ENCODE measurements at regions not wholly inside any gene's neighbourhood (a gene's known extent, or its start where the extent isn't known, plus 50 kb on each side); places are given as distances from the start of the nearest gene placed in this dataset.
"Not testable (repeated sequence)": the region's sequence is repeated elsewhere in the genome, so short reads cannot be mapped to it uniquely, and the experiment has no call there.

GRCh38 chr11:112697391-112698178 is 263.6 kb upstream of the NCAM1 start:
- intact Hi-C loops (cut with DNase I): no loop called here
- DNase-seq (ENCODE audit: low spot score): no peak

DNA sequence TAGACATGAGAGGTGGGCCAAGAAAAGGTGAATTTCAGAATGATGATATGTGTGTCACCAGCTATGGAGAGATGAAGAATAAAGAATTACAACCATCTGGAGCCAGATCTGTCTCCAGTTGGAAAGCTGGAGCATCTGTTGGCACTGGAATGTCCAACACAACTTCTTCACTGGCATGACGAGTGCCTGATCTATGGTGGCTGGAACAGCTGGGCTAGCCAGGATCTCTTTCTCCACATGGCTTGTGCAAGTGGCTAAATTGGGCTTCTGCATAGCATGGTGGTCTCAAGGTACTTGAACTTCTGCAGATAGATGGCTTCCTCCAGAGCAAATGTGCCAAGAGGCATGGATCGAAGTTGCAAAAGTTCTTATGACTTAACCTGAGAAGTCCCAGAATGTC is 256.1 kb upstream of the NCAM1 start:
- no peak for DNase-seq (ENCODE audit: low spot score)
- intact Hi-C loops (cut with DNase I): no loop called here

- DNase-seq (ENCODE audit: low spot score): no peak
- intact Hi-C loops (cut with DNase I): no loop called here
Measured at GRCh38 chr11:112706863-112707262, 254.4 kb upstream of the NCAM1 start.

GRCh38 chr11:112714340-112714739 is 246.9 kb upstream of the NCAM1 start:
- intact Hi-C loops (cut with DNase I); DNase-seq (ENCODE audit: low spot score): not testable (repeated sequence)

GRCh38 chr11:112715056-112715455 is 246.2 kb upstream of the NCAM1 start:
- no peak for DNase-seq (ENCODE audit: low spot score)
- intact Hi-C loops (cut with DNase I): no loop called here

DNA sequence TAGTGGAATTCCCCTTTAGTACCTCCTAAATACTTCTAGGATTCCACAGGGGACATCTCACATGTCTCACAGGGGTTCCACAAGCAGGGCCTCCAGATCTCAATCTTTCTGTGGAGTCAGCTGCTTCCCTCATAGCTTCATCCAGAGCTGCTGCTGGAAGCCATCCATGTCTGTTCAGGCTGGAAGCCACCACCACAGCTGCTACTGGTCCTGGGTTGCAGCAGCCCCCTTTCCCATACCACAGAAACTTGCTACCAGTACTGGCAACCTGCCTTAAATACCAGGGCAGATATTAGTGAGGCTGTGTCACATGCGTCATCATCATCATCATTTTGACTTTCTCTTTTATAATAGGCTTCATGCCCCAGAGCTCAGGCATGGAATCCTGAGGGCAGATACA is 242.7 kb upstream of the NCAM1 start:
- DNase-seq (ENCODE audit: low spot score): no peak
- intact Hi-C loops (cut with DNase I): no loop called here

GRCh38 chr11:112719736-112720525 is 241.3 kb upstream of the NCAM1 start:
- intact Hi-C loops (cut with DNase I): no loop called here
- no peak for DNase-seq (ENCODE audit: low spot score)

- intact Hi-C loops (cut with DNase I): no loop called here
- DNase-seq (ENCODE audit: low spot score): no peak
Measured at GRCh38 chr11:112722148-112722547, 239.1 kb upstream of the NCAM1 start.

DNA sequence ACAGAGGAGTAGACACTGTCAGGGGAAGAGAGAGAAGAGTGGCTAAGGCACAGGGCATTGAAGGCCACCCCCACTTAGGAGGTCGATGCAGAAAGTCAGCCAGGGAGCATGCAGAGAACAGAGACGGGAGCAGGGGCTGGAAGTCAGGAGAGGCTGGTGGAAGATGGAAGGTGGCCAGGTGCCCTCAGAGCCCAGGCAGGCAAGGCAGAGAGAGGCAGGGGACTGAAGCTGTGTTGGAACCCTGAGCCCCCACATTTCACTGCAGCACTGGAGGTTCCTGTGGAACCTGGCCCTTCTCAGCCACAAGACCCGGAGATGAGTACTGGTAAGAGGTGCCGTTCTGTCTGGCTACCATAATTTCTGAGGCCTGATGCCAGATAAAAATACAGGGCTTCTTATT is 238.3 kb upstream of the NCAM1 start:
- DNase-seq (ENCODE audit: low spot score): no peak
- intact Hi-C loops (cut with DNase I): no loop called here

GRCh38 chr11:112723676-112724495 is 237.3 kb upstream of the NCAM1 start:
- intact Hi-C loops (cut with DNase I): no loop called here
- DNase-seq (ENCODE audit: low spot score): no peak

- intact Hi-C loops (cut with DNase I): no loop called here
- DNase-seq (ENCODE audit: low spot score): no peak
Measured at GRCh38 chr11:112724496-112724790, 236.8 kb upstream of the NCAM1 start.

GRCh38 chr11:112725636-112726035 is 235.6 kb upstream of the NCAM1 start:
- no peak for DNase-seq (ENCODE audit: low spot score)
- intact Hi-C loops (cut with DNase I): no loop called here

GRCh38 chr11:112727341-112727841 is 233.8 kb upstream of the NCAM1 start:
- intact Hi-C loops (cut with DNase I): no loop called here
- DNase-seq (ENCODE audit: low spot score): no peak

- no peak for DNase-seq (ENCODE audit: low spot score)
- intact Hi-C loops (cut with DNase I): no loop called here
Measured at GRCh38 chr11:112728288-112728687, 232.9 kb upstream of the NCAM1 start.

- intact Hi-C loops (cut with DNase I): no loop called here
Measured at GRCh38 chr11:112728716-112729115, 232.5 kb upstream of the NCAM1 start.

DNA sequence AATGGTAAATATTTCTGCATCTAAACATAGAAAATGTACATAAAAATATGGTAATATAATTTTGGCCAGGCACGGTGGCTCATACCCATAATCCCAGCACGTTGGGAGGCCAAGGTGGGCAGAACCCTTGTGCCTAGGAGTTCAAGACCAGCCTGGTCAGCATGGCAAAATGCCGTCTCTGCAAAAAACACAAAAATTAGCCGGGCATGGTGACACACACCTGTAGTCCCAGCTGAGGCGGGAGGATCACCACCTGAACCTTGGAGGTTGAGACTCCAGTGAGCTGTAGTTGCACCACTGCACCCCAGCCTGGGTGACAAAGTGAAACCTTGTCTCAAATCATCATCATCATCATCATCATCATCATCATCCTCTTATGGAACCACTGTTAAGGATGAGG is 230.6 kb upstream of the NCAM1 start:
- no peak for DNase-seq (ENCODE audit: low spot score)
- intact Hi-C loops (cut with DNase I): loop anchor here in 1 of 2 donors (10.0 kb wide), 1 partner anchor 66 kb away; no protein-coding TSS in a partner anchor

More at GRCh38 chr11:112728716-112729115, 232.5 kb upstream of the NCAM1 start:
- DNase-seq (ENCODE audit: low spot score): no peak

- no peak for DNase-seq (ENCODE audit: low spot score)
Measured at GRCh38 chr11:112731538-112731937, 229.7 kb upstream of the NCAM1 start.

GRCh38 chr11:112732031-112732430 is 229.2 kb upstream of the NCAM1 start:
- DNase-seq (ENCODE audit: low spot score): no peak

More at GRCh38 chr11:112731538-112731937, 229.7 kb upstream of the NCAM1 start:
- intact Hi-C loops (cut with DNase I): loop anchor here in 1 of 2 donors (10.0 kb wide), 1 partner anchor 67 kb away; no protein-coding TSS in a partner anchor

GRCh38 chr11:112734207-112734606 is 227.0 kb upstream of the NCAM1 start:
- DNase-seq (ENCODE audit: low spot score): no peak

More at GRCh38 chr11:112732031-112732430, 229.2 kb upstream of the NCAM1 start:
- intact Hi-C loops (cut with DNase I): loop anchor here in 1 of 2 donors (10.0 kb wide), 1 partner anchor 67 kb away; no protein-coding TSS in a partner anchor

More at GRCh38 chr11:112734207-112734606, 227.0 kb upstream of the NCAM1 start:
- intact Hi-C loops (cut with DNase I): loop anchor here in 1 of 2 donors (10.0 kb wide), 1 partner anchor 69 kb away; no protein-coding TSS in a partner anchor
